Activated T-cell treated with anti-CD3 and anti-CD28 coated beads, Interleukin-2, amount 50 U/mL, for 24 hours (primary cell): ENCODE measurements at regions not wholly inside any gene's neighbourhood (a gene's known extent, or its start where the extent isn't known, plus 50 kb on each side); places are given as distances from the start of the nearest gene placed in this dataset.

Source experiments
- DNase-seq: peaks from one replicate; pipeline ENCODE4 v3.0.0-alpha.2; 2020
- H3K27ac Mint-ChIP-seq: 2 replicates; pipeline ENCODE4 v1.8.0; 2020; ENCODE audit warnings: mild to moderate bottlenecking, mixed read lengths
- H3K27me3 Mint-ChIP-seq: 2 replicates; pipeline ENCODE4 v1.8.0; 2020; ENCODE audit warnings: mixed read lengths
- H3K36me3 Mint-ChIP-seq: 2 replicates; pipeline ENCODE4 v1.8.0; 2020; ENCODE audit warnings: low read depth, mixed read lengths
- H3K4me1 Mint-ChIP-seq: 2 replicates; pipeline ENCODE4 v1.8.0; 2020; ENCODE audit warnings: low read depth, mixed read lengths
- H3K4me3 Mint-ChIP-seq: 2 replicates; pipeline ENCODE4 v1.8.0; 2020; ENCODE audit warnings: mild to moderate bottlenecking, moderate library complexity, mixed read lengths
- H3K9me3 Mint-ChIP-seq: 2 replicates; pipeline ENCODE4 v1.8.0; 2020; ENCODE audit warnings: mixed read lengths

DNA sequence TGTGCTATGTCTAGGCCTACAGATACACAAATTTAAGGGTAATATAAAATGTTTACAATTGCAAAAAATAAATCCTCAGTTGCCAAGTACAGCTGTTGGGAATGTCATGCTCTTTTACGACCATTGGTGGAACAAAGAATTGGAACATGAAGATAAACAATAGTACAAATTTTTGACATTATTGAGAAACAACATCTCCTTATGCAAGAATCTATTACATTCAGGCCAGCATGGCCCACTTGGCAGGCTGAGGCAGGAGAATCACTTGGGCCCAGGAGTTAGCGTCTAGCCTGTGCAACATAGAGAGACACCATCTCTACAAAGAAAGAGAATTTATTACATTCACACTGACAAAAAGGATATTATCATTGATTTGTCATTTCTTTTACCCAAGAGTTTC is 135.9 kb upstream of the NTF3 start:
- H3K9me3 Mint-ChIP-seq = no peaks in the 10 kb centered on the region
- no peaks in the 10 kb centered on the region for H3K36me3 Mint-ChIP-seq
- no peak overlapping the region for H3K27ac Mint-ChIP-seq
- H3K4me1 Mint-ChIP-seq = no peaks in the 10 kb centered on the region
- H3K27me3 Mint-ChIP-seq = peaks cover 3% of the 10 kb centered on the region
- H3K4me3 Mint-ChIP-seq = no peak overlapping the region
- DNase-seq = no peak

DNA sequence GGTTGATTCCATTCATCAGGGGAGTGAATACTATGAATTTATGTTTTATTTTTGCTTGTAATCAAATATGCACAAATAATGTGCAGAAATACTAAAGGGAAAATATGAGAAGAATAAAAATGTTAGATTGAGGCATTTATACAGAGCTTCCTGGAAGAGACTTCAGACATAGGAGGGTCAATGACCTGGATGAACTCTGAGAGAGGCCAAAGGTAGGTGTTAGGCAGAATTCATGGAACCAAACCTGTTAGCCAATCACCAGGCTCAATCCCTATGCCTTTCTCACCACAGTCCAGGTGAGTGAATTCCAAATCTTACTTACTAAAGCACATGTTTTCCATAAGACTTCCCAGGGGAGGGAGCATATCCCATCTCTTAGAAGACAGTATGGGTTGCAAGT is 130.4 kb upstream of the NTF3 start:
- no peak overlapping the region for H3K27ac Mint-ChIP-seq
- no peak overlapping the region for H3K4me3 Mint-ChIP-seq
- H3K4me1 Mint-ChIP-seq = no peaks in the 10 kb centered on the region
- no peaks in the 10 kb centered on the region for H3K36me3 Mint-ChIP-seq
- H3K27me3 Mint-ChIP-seq = peaks cover 9% of the 10 kb centered on the region
- H3K9me3 Mint-ChIP-seq = no peaks in the 10 kb centered on the region
- DNase-seq = no peak

DNA sequence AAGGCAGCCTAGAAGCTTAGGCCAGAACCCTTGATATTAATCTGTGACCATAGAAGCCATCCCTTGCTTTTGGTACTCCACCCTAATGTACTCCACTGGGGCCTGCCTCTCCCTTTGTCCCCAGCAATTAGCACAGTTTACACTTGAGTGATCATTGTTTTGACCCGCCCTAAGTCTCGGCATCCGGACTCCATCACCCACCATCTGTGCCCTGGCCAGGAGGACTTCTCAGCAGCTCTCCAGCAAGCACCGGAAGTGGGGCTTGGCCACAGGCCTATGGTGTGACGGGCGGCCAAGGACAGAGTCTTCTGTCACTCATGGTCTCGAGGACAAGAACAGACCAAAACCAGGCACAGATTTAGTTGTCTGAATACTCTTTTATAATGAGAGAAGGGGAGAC is 126.5 kb upstream of the NTF3 start:
- Mint-ChIP-seq H3K4me1 (no peaks in the 10 kb centered on the region), H3K4me3 (no peak overlapping the region), H3K27me3 (peaks cover 9% of the 10 kb centered on the region), H3K9me3 (no peaks in the 10 kb centered on the region), H3K36me3 (no peaks in the 10 kb centered on the region), H3K27ac (no peak overlapping the region)
- no peak for DNase-seq

DNA sequence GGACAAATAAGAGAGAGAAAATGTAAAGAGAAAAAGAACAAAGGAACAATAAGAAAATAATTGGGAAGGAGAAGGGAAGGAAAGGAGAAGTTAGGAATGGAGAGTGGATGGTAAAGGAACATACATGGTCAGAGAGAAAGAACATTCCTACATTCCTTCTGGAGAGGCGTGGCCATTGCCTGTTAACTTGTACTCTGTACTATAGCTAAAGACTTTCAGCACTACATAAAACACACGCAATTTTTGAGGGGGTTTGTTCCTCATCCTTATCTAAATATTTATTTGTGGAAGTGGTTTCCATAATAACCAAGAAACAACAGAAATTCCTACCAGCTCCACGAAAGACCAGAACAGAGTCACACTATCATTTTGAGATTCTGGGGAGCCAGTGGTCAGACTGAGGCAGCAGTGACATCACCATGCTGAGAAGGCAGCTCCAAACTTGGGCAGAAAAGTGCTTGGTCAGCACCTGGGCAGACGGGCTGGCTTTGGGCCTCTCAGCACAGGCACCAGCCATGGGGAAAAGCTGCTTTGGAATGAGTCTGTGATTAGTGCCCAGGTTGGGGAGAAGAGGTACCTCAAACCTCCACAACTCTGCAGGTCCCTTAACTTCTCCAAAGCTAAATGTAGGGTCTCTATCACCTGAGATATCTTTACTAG is 125.9 kb upstream of the NTF3 start:
- Mint-ChIP-seq H3K9me3 (no peaks in the 10 kb centered on the region), H3K4me3 (no peak overlapping the region), H3K27me3 (peaks cover 6% of the 10 kb centered on the region), H3K27ac (no peak overlapping the region), H3K36me3 (no peaks in the 10 kb centered on the region), H3K4me1 (no peaks in the 10 kb centered on the region)
- no peak for DNase-seq

DNA sequence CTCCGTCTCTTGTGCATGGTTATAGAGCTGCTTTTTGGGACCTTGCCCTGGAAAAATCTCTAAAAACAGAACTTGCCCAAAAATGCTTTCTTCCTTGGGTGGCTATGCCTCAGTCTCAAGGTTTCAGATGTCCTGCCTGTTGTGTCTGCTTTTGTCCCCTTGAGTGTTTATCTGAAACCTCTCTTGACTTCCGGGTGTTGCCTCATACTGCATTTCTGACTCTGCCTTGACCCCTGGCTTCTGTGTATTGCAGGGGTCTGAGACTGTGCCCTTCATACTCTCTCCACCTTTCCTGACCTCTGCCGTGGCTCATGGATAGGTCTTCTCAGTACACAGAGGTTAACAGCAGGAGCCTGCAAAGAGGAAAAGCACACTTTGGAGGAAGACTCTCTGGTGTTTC is 124.8 kb upstream of the NTF3 start:
- DNase-seq = no peak
- Mint-ChIP-seq H3K9me3 (no peaks in the 10 kb centered on the region), H3K36me3 (no peaks in the 10 kb centered on the region), H3K4me3 (no peak overlapping the region), H3K27ac (no peak overlapping the region), H3K4me1 (no peaks in the 10 kb centered on the region), H3K27me3 (peaks cover 4% of the 10 kb centered on the region)

DNA sequence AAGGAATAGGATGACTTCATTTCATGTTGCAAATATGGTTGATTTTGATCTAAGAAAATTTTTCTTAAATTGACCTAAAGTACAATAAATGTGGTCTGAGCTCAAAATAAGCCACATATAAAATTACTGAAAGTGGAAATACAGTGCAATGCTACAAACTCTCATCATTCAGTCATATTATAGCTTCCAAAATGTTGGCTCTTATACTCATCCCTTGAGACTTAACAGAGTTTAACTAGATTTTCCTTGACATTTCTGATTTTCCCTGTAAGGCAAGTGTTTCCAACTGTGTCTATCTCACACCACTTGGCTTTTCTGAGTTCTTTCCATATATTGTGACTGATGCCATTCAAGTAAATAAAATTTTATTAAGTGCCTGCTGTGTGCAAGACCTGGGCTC is 123.7 kb upstream of the NTF3 start:
- H3K36me3 Mint-ChIP-seq = no peaks in the 10 kb centered on the region
- no peaks in the 10 kb centered on the region for H3K4me1 Mint-ChIP-seq
- no peak for DNase-seq
- peaks cover 2% of the 10 kb centered on the region for H3K27me3 Mint-ChIP-seq
- no peak overlapping the region for H3K27ac Mint-ChIP-seq
- no peaks in the 10 kb centered on the region for H3K9me3 Mint-ChIP-seq
- H3K4me3 Mint-ChIP-seq = no peak overlapping the region

DNA sequence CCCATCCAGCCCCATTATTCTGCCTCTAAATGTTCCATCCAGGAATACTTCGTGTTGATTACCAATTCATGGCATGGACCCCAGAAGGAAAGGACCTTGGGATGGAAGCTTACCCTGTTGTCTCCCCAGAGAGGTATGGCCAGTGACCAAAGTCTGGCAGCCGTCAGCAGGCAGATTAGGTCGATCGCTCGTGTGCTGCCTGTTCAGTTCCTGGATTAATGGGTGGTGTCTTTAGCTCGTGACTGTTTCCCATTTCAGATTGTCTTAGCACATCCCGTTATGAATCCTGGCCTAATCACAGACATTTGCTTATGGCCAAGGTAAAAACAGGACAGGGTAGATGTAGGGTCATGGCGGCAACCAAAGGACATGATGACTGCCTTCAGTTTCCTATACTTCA is 122.9 kb upstream of the NTF3 start:
- no peaks in the 10 kb centered on the region for H3K36me3 Mint-ChIP-seq
- peaks cover 2% of the 10 kb centered on the region for H3K27me3 Mint-ChIP-seq
- H3K4me3 Mint-ChIP-seq = no peak overlapping the region
- no peak for DNase-seq
- no peaks in the 10 kb centered on the region for H3K4me1 Mint-ChIP-seq
- no peaks in the 10 kb centered on the region for H3K9me3 Mint-ChIP-seq
- no peak overlapping the region for H3K27ac Mint-ChIP-seq

DNA sequence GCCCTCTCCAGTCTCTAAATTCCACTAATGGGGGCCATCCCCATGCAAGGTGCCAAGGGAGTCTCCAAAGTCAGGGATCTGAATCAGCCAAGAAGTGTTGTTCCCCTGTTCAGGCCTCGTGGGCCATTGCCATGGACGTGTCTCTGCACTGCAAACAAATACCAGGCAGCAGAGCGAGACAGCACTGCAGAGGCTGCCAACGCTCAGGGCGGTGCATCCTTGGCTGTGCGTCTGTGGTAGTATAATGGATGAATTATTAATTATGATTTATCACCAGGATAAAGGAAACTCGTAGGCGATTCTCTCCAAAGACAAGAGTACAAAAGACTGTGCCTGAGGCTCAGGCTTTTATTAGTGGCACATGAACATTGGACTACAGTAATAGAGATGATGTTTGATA is 122.3 kb upstream of the NTF3 start:
- Mint-ChIP-seq H3K27me3 (peaks cover 2% of the 10 kb centered on the region), H3K27ac (no peak overlapping the region), H3K36me3 (no peaks in the 10 kb centered on the region), H3K4me3 (no peak overlapping the region), H3K4me1 (no peaks in the 10 kb centered on the region), H3K9me3 (peaks cover 5% of the 10 kb centered on the region)
- DNase-seq = no peak

DNA sequence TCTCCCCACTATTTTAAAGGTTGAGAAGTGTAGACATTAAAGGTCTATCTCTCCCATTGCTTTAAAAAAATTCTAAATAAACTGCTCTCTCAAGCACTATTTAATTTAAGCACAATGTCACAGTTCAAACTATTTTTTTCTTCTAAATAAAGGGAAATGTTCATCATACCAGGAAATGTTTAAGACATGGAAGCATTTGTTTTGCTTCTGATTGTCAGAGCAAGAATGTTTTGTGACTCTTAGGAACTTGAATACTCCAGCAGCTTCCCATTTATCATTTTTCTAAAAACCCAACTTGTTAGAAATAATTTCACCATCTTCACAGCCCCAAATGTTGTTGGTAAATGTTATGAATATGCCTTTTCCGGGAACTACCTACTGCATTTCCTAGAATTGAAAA is 121.8 kb upstream of the NTF3 start:
- Mint-ChIP-seq H3K36me3 (no peaks in the 10 kb centered on the region), H3K9me3 (peaks cover 5% of the 10 kb centered on the region), H3K27me3 (peaks cover 2% of the 10 kb centered on the region), H3K4me3 (no peak overlapping the region), H3K4me1 (no peaks in the 10 kb centered on the region), H3K27ac (no peak overlapping the region)
- DNase-seq = no peak

DNA sequence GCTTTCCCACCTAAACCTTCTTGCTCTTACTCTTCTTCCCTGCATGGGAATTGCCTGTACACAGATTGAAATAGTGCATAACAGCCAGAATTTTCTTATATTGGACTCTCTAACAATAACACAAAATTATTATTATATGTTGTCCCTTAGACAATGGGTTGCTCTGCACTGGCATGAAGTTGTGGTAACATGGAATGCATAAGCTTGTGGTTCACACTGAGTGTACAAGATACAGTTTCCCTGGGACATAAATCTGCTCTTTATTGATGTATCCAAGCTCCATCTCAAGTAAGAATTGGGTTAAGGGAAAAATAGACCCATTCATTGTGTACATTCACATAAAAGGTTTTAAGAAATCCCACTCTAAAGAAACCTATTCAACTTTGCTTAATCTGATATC is 114.4 kb upstream of the NTF3 start:
- H3K36me3 Mint-ChIP-seq = no peaks in the 10 kb centered on the region
- H3K4me1 Mint-ChIP-seq = no peaks in the 10 kb centered on the region
- no peak overlapping the region for H3K27ac Mint-ChIP-seq
- H3K4me3 Mint-ChIP-seq = no peak overlapping the region
- DNase-seq = no peak
- H3K27me3 Mint-ChIP-seq = peaks cover 8% of the 10 kb centered on the region
- H3K9me3 Mint-ChIP-seq = peaks cover 8% of the 10 kb centered on the region

DNA sequence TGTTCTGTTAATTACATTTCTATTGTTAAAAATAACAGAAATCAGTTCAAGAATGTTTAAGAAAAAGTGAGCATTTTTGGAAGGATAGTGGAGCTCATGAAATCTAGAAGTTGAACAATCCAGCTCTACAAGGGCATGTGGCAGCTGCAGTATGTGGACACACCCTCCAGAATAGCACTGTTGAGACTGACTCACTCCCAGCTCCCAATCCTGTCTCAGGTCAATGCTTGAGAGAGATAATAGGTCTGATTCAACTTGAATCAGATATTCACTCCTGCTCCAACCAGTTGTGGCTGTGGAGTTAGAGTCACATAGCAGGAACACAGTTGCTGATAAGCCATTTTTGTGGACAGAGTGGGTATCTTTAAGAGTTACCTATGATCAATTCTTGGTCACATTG is 113.0 kb upstream of the NTF3 start:
- no peak for DNase-seq
- H3K4me1 Mint-ChIP-seq = no peaks in the 10 kb centered on the region
- H3K4me3 Mint-ChIP-seq = no peak overlapping the region
- H3K27ac Mint-ChIP-seq = no peak overlapping the region
- H3K36me3 Mint-ChIP-seq = no peaks in the 10 kb centered on the region
- H3K27me3 Mint-ChIP-seq = peaks cover 8% of the 10 kb centered on the region
- H3K9me3 Mint-ChIP-seq = peaks cover 8% of the 10 kb centered on the region

DNA sequence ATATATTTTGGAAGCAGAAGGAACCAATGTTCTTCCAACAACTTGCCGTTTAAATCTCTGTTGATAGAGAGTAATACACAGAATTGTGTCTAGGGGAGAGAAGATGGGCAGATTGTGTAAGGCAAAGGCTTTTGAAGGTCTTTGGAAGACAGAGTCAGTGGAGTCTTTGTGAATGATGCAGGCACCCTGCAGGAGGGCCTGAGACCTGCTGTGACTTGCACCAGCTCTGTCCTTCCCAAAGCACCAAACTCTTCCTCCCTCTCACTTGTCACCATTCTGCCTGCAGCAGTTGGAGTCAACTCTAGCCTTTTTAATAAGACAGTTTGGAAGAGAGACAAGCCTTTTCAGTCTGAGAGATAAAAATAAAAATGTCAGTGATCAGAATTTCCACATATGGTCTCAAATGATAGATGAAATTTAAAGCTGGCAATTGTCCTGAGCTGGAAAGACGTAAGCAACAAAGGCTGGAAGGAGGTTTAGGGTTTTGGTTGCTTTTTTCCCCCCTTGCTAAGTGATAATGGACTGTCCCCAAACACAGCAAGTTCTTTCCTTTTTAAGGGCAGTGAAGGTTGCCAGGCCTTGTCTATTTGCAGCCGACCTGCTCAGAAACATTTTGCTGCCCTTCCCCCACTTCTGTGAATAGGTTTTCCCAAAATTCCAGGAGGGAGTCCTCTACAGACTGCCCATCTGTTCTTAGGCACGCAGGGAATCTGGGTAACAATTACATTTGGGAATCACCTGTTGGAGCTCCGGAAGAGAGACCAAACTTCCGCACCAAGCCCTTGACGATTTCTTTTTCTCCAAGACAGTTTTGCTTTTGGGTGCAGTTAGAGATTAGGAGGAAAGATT is 103.0 kb upstream of the NTF3 start:
- Mint-ChIP-seq H3K9me3 (peaks cover 2% of the 10 kb centered on the region), H3K36me3 (no peaks in the 10 kb centered on the region)
- no peak for DNase-seq

DNA sequence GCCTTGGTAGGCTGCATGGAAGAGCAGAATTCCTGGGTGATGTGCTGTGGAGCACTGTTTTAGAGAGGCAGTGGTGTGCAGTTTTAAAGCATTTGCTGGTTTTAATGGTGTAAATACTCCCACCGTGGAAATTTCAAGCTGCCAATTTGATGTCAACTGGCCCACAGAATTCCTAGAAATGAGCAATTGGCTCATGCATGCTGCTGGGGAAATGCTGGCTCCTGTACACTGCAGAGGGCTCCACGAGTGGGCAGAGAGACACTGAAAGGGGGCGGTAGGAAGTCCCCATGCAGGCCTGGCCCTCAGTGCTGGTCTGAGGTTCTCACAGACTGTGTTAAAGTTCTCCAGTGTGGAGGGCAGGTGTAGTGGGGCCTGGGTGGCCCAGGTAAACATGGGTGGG is 99.4 kb upstream of the NTF3 start:
- H3K4me3 Mint-ChIP-seq = no peak overlapping the region
- H3K4me1 Mint-ChIP-seq = no peaks in the 10 kb centered on the region
- no peaks in the 10 kb centered on the region for H3K9me3 Mint-ChIP-seq
- DNase-seq = no peak
- no peaks in the 10 kb centered on the region for H3K36me3 Mint-ChIP-seq
- H3K27ac Mint-ChIP-seq = no peak overlapping the region
- H3K27me3 Mint-ChIP-seq = no peaks in the 10 kb centered on the region

More for the DNA sequence above, 103.0 kb upstream of the NTF3 start:
- H3K4me3 Mint-ChIP-seq = no peak overlapping the region
- H3K4me1 Mint-ChIP-seq = no peaks in the 10 kb centered on the region
- H3K27me3 Mint-ChIP-seq = no peaks in the 10 kb centered on the region
- no peak overlapping the region for H3K27ac Mint-ChIP-seq

DNA sequence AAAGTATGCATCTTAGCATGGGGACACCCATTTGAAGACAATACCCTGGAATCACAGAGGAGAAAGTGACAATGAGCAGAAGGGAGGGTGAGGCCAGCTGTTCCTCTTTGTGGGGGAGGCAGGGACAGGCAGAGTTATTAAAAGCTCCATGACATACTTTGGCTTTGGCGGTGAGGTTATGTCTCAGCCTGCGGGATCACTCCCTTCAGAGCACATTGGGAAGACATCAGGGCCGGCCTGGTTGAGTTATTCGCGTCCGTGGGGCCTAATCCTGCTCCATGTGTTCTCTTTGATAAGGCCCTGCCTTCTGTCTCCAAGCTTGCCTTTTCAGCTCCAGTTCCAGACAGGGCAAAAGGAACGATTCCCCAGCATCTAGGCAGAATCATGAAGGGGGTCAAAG is 98.8 kb upstream of the NTF3 start:
- H3K27me3 Mint-ChIP-seq = no peaks in the 10 kb centered on the region
- no peaks in the 10 kb centered on the region for H3K4me1 Mint-ChIP-seq
- no peak for DNase-seq
- H3K27ac Mint-ChIP-seq = no peak overlapping the region
- no peaks in the 10 kb centered on the region for H3K9me3 Mint-ChIP-seq
- H3K36me3 Mint-ChIP-seq = no peaks in the 10 kb centered on the region
- H3K4me3 Mint-ChIP-seq = no peak overlapping the region

DNA sequence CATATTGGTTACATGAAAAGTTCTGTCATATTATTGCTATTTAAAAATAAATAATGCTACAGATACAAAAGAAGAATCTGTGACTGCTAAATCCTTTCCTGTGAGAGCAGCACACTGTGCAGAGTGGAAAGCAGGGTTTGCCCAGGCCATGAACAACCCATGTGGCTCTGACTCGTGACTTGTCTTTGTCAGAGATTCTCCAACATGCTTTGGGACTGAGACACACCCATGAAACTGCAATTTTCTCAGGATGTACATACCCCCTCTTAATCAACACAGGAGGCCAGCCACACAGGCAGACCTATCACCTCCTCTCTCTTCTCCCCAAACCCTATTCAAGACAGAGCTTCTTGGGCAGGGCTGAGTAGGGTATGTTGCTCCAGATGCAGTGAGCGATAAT is 96.8 kb upstream of the NTF3 start:
- H3K9me3 Mint-ChIP-seq = no peaks in the 10 kb centered on the region
- H3K36me3 Mint-ChIP-seq = no peaks in the 10 kb centered on the region
- no peaks in the 10 kb centered on the region for H3K4me1 Mint-ChIP-seq
- H3K27ac Mint-ChIP-seq = no peak overlapping the region
- H3K4me3 Mint-ChIP-seq = no peak overlapping the region
- no peaks in the 10 kb centered on the region for H3K27me3 Mint-ChIP-seq
- DNase-seq = no peak
